Subcutaneous abdominal adipose tissue (tissue), 5 donors: ENCODE measurements at regions not wholly inside any gene's neighbourhood (a gene's known extent, or its start where the extent isn't known, plus 50 kb on each side); places are given as distances from the start of the nearest gene placed in this dataset.

ENCODE experiments used
- H3K27ac ChIP-seq: one replicate; pipeline ENCODE4 v1.7.0; 2013; ENCODE audit warnings: low read depth, mild to moderate bottlenecking, inconsistent platforms, low read length, moderate library complexity
- H3K27me3 ChIP-seq, 5 donors: one replicate each; pipeline ENCODE4 v1.7.0; 2013; ENCODE audit warnings: low read length in 5 of 5, inconsistent platforms in 1 of 5; ENCODE audit not compliant: control insufficient read depth in 5 of 5, insufficient read depth in 4 of 5
- H3K36me3 ChIP-seq, 5 donors: one replicate each; pipeline ENCODE4 v1.7.0; 2013; ENCODE audit warnings: low read length in 5 of 5; ENCODE audit not compliant: control insufficient read depth in 5 of 5, insufficient read depth in 5 of 5
- H3K4me1 ChIP-seq, 5 donors: one replicate each; pipeline ENCODE4 v1.7.0; 2013; ENCODE audit warnings: low read length in 5 of 5, mild to moderate bottlenecking in 3 of 5, moderate library complexity in 1 of 5; ENCODE audit not compliant: control insufficient read depth in 5 of 5, insufficient read depth in 5 of 5
- H3K4me3 ChIP-seq, 5 donors: one replicate each; pipeline ENCODE4 v1.7.0; 2013; ENCODE audit warnings: low read length in 5 of 5, low read depth in 1 of 5
- H3K9ac ChIP-seq, 5 donors: one replicate each; pipeline ENCODE4 v1.7.0; 2013; ENCODE audit warnings: low read length in 5 of 5, mild to moderate bottlenecking in 4 of 5, moderate library complexity in 3 of 5
- H3K9me3 ChIP-seq, 5 donors: one replicate each; pipeline ENCODE4 v1.7.0; 2013; ENCODE audit warnings: low read length in 5 of 5; ENCODE audit not compliant: control insufficient read depth in 5 of 5
- donor health status: healthy.
- donor health status: healthy.
- donor health status: healthy.
- donor health status: healthy.
- donor health status: healthy.

DNA sequence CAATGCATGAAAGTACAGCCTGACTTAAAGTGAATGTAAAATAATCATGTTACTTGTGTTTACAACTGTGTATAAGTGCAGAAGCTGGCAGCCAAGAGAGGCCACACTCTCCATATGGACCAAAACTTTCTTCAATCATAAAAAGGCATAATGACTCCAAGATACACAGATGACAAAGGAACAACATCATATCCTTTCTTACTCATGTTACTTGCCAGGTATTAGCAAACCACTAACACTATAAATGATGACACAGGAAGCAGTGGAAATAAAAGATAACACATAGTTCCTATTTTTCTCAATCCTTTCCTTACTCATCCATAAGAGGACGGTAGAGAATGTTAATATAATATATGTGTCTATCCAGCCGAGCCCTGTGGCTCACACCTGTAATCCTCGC lies 400.0 kb upstream of the CDH2 start:
- no peaks in the 10 kb centered on the region for H3K4me1 ChIP-seq
- no peak overlapping the region for H3K27ac ChIP-seq
- no peaks in the 10 kb centered on the region for H3K27me3 ChIP-seq
- H3K4me3 ChIP-seq, result no peak overlapping the region
- H3K36me3 ChIP-seq, result no peaks in the 10 kb centered on the region
- H3K9ac ChIP-seq, result no peak overlapping the region
- H3K9me3 ChIP-seq, result no peaks in the 10 kb centered on the region

GRCh38 chr18:28575123-28575522 lies 398.2 kb upstream of the CDH2 start:
- no peak overlapping the region for H3K4me3 ChIP-seq
- no peaks in the 10 kb centered on the region for H3K36me3 ChIP-seq
- H3K27ac ChIP-seq, result no peak overlapping the region
- H3K9me3 ChIP-seq, result no peaks in the 10 kb centered on the region
- no peak overlapping the region for H3K9ac ChIP-seq
- H3K4me1 ChIP-seq, result no peaks in the 10 kb centered on the region
- H3K27me3 ChIP-seq, result no peaks in the 10 kb centered on the region

- Histone ChIP-seq H3K27ac (no peak overlapping the region), H3K4me1 (no peaks in the 10 kb centered on the region), H3K27me3 (no peaks in the 10 kb centered on the region), H3K9me3 (no peaks in the 10 kb centered on the region), H3K36me3 (no peaks in the 10 kb centered on the region), H3K9ac (no peak overlapping the region), H3K4me3 (no peak overlapping the region)
Measured at GRCh38 chr18:28574175-28574574, 397.2 kb upstream of the CDH2 start.

GRCh38 chr18:28571929-28572328 lies 395.0 kb upstream of the CDH2 start:
- Histone ChIP-seq H3K27ac (no peak overlapping the region), H3K9me3 (no peaks in the 10 kb centered on the region), H3K27me3 (no peaks in the 10 kb centered on the region), H3K4me1 (no peaks in the 10 kb centered on the region), H3K36me3 (no peaks in the 10 kb centered on the region), H3K9ac (no peak overlapping the region), H3K4me3 (no peak overlapping the region)

DNA sequence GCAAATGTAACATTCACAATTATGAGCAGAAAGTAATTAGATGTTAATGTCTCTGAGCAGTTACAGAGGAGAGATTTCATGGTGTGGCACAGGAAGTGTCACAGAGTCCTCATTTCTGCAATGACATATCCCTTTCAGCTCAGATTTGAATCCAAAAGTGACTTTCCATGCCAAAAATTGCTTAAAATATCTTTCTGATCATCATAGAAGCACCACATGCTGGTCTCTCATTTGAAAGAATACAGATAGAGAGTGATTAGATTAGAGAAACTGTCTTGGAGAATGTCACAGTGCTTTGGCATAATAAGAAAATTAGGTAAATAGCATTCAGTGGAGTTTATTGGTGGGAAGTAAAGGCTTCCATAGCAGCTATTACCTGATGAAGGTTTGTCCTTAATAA lies 383.4 kb upstream of the CDH2 start:
- H3K27ac ChIP-seq, result no peak overlapping the region
- no peaks in the 10 kb centered on the region for H3K27me3 ChIP-seq
- no peaks in the 10 kb centered on the region for H3K9me3 ChIP-seq
- H3K4me1 ChIP-seq, result no peaks in the 10 kb centered on the region
- no peaks in the 10 kb centered on the region for H3K36me3 ChIP-seq
- no peak overlapping the region for H3K4me3 ChIP-seq
- no peak overlapping the region for H3K9ac ChIP-seq

GRCh38 chr18:28559511-28559910 lies 382.6 kb upstream of the CDH2 start:
- no peaks in the 10 kb centered on the region for H3K4me1 ChIP-seq
- no peak overlapping the region for H3K27ac ChIP-seq
- H3K36me3 ChIP-seq, result no peaks in the 10 kb centered on the region
- H3K27me3 ChIP-seq, result no peaks in the 10 kb centered on the region
- H3K9ac ChIP-seq, result no peak overlapping the region
- no peaks in the 10 kb centered on the region for H3K9me3 ChIP-seq
- no peak overlapping the region for H3K4me3 ChIP-seq

DNA sequence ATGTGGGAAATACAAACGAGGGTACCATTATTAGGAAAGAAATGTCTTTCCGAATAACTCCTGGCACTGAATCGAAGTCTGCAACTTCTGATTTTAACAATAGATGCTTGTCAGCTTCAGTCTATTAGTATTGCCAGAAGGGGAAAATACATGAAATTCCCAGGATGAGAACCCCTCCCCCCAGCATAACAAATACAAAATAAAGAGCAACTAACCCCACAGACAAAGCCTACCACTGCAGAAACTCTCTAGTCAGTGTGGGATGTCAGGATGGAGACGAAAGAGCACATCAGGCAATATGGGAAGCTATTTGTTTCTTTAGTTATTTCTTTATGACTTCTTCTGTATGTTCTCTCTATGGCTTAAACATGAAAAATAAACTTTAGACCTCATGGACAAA lies 365.0 kb upstream of the CDH2 start:
- H3K9me3 ChIP-seq, result no peaks in the 10 kb centered on the region
- no peaks in the 10 kb centered on the region for H3K36me3 ChIP-seq
- no peaks in the 10 kb centered on the region for H3K27me3 ChIP-seq
- no peaks in the 10 kb centered on the region for H3K4me1 ChIP-seq
- H3K4me3 ChIP-seq, result no peak overlapping the region
- H3K27ac ChIP-seq, result no peak overlapping the region
- no peak overlapping the region for H3K9ac ChIP-seq

DNA sequence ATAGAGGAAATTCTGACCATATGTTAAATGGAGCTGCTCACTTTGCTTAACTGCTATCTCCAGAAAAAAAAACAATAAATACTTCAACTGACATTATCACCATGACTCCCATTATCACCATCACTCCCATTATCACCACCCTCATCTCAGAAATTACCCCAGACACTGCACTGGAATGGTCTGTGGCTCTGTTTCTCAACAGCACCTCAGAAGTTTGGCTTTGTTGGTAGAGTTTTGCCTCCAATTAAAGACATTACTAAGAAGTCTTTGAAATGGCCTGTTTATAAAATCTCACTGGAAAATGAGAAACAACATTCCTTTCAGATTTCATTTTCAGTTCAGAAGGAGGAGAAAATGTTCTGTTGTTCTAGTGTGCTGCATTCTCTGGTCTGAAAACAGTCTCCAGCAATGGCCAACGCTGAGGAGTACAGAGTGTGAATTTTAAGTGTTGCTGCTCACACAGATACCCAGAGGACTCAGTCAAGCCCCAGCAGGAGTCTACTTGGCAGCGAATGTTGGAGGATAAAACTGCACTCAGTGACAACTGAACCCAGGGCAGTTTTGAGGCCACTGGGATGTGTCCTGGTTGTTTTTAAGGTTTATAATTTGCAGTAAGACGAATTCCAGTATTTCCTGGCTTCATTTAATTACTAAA lies 364.5 kb upstream of the CDH2 start:
- no peak overlapping the region for H3K9ac ChIP-seq
- no peaks in the 10 kb centered on the region for H3K4me1 ChIP-seq
- H3K36me3 ChIP-seq, result no peaks in the 10 kb centered on the region
- no peaks in the 10 kb centered on the region for H3K9me3 ChIP-seq
- no peak overlapping the region for H3K27ac ChIP-seq
- no peak overlapping the region for H3K4me3 ChIP-seq
- no peaks in the 10 kb centered on the region for H3K27me3 ChIP-seq

DNA sequence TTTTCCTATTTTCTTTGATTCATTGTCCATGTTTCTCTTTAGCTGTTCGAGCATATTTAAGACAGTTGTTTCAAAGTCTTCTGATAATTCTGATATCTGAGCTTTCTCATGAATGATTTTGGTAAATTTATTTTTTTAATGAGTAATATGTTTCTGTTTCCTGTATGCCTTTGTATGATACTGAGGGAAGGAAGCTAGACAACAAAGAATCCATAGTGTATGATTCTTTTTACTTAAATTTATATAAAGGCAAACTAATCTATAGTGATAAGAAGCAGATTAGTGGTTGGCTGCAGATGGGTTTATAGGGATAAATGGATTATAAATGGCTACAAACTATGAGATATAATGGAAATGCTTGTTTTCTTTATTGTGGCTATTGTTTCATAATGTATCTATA lies 352.7 kb upstream of the CDH2 start:
- no peaks in the 10 kb centered on the region for H3K27me3 ChIP-seq
- no peak overlapping the region for H3K4me3 ChIP-seq
- no peak overlapping the region for H3K27ac ChIP-seq
- no peaks in the 10 kb centered on the region for H3K4me1 ChIP-seq
- no peaks in the 10 kb centered on the region for H3K36me3 ChIP-seq
- no peaks in the 10 kb centered on the region for H3K9me3 ChIP-seq
- no peak overlapping the region for H3K9ac ChIP-seq

- Histone ChIP-seq H3K4me3 (no peak overlapping the region), H3K27me3 (no peaks in the 10 kb centered on the region), H3K36me3 (no peaks in the 10 kb centered on the region), H3K4me1 (no peaks in the 10 kb centered on the region), H3K9ac (no peak overlapping the region), H3K27ac (no peak overlapping the region), H3K9me3 (peaks cover 0 to under 1% (median 0%) of the 10 kb centered on the region in 5 donors)
Measured at GRCh38 chr18:28526196-28526595, 349.3 kb upstream of the CDH2 start.
